Sigmoid colon (tissue), 6 donors: ENCODE measurements at regions not wholly inside any gene's neighbourhood (a gene's known extent, or its start where the extent isn't known, plus 50 kb on each side); places are given as distances from the start of the nearest gene placed in this dataset.
A peak's percentile ranks its signal among the peaks of the same experiment; 100 is the strongest.

Experiments
- DNase-seq: peaks from one replicate; pipeline ENCODE4 v3.0.0-alpha.2; 2019
- H3K27ac ChIP-seq, 4 donors: fragments of 200-600 bp; sonication (generic); one replicate each; pipeline ENCODE4 v1.5.1; 2016 to 2019; ENCODE audit warnings: mild to moderate bottlenecking in 1 of 4
- H3K27me3 ChIP-seq, 3 donors: fragments of 200-600 bp; sonication (generic); one replicate each; pipeline ENCODE4 v1.5.1; 2019; ENCODE audit warnings: mild to moderate bottlenecking in 1 of 3
- H3K36me3 ChIP-seq, 4 donors: fragments of 200-600 bp; sonication (generic); one replicate each; pipeline ENCODE4 v1.5.1; 2016 to 2019
- H3K4me1 ChIP-seq, 4 donors: fragments of 200-600 bp; sonication (generic); one replicate each; pipeline ENCODE4 v1.5.1; 2017 to 2019
- H3K4me3 ChIP-seq, 4 donors: fragments of 200-600 bp; sonication (generic); one replicate each; pipeline ENCODE4 v1.5.1; 2017 to 2019; ENCODE audit warnings: mild to moderate bottlenecking in 2 of 4, moderate library complexity in 1 of 4
- H3K9me3 ChIP-seq, 4 donors: fragments of 200-600 bp in 3 of 4; sonication (generic) in 3 of 4; one replicate each; pipeline versions ENCODE4 v1.5.1 to v1.6.1; 2013 to 2019
- CTCF ChIP-seq, 4 experiments: fragments of 450-650 bp in 3 of 4; fragments of 200-600 bp in 1 of 4; IDR thresholded peaks; one replicate each; pipeline ENCODE4 v1.5.1; 2016 to 2019; ENCODE audit warnings: antibody characterized with exemption in 4 of 4, mild to moderate bottlenecking in 3 of 4, moderate library complexity in 2 of 4
- EP300 ChIP-seq, 4 donors: sonication (generic); formaldehyde crosslinking; IDR thresholded peaks; one replicate each; pipeline ENCODE4 v1.6.1; 2017; ENCODE audit warnings: antibody characterized with exemption in 4 of 4
- POLR2A ChIP-seq, 2 donors: fragments of 450-650 bp; IDR thresholded peaks; one replicate each; pipeline ENCODE4 v1.6.1; 2016; ENCODE audit warnings: antibody characterized with exemption in 2 of 2, mild to moderate bottlenecking in 2 of 2, moderate library complexity in 2 of 2
- POLR2AphosphoS5 ChIP-seq, 4 donors: sonication (generic); formaldehyde crosslinking; IDR thresholded peaks; one replicate each; pipeline ENCODE4 v1.6.1; 2017; ENCODE audit warnings: antibody characterized with exemption in 4 of 4
- WGBS, 2 donors: extraction: QIAGEN DNeasy Blood & Tissue Kit; methylation state at CpG; one replicate each; pipeline ENCODE4 v1.1.7; 2013; 5-methylcytosine and 5-hydroxymethylcytosine counted together
- intact Hi-C: fragments of 100-400 bp; cut with DNase I; formaldehyde crosslinking; loops from one replicate; pipeline ENCODE4 v1.15.1; 2023
- donor health status: healthy with polysubstance abuse.
- donor health status: healthy.

GRCh38 chr9:21546949-21547348, 64.8 kb upstream of the IFNE start:
- WGBS, 2 donors = 76 to 92% methylated on average over 1 of the region's 1 CpG

GRCh38 chr9:21549251-21549765, 67.2 kb upstream of the IFNE start:
- H3K27me3 ChIP-seq = no peaks in the 10 kb centered on the region
- no peaks in the 10 kb centered on the region for H3K9me3 ChIP-seq
- peaks cover 0 to 8% (median 2%) of the 10 kb centered on the region in 4 donors for H3K4me1 ChIP-seq
- WGBS, 2 donors = 8 to 50% methylated on average over 9 of the region's 9 CpGs
- H3K36me3 ChIP-seq = no peaks in the 10 kb centered on the region
- H3K4me3 ChIP-seq = no peak overlapping the region
- DNase-seq = no peak
- intact Hi-C loops = no loop called here
- H3K27ac ChIP-seq = no peak overlapping the region
- peak in 1 of 4 donors; percentile 14 for TF ChIP-seq POLR2AphosphoS5 (IDR thresholded peaks at IDR 0.05)
- TF ChIP-seq CTCF (IDR thresholded peaks at IDR 0.05) = no peak

More at GRCh38 chr9:21546949-21547348, 64.8 kb upstream of the IFNE start:
- Histone ChIP-seq H3K27me3 (no peaks in the 10 kb centered on the region), H3K36me3 (no peaks in the 10 kb centered on the region), H3K4me3 (no peak overlapping the region), H3K27ac (no peak overlapping the region), H3K4me1 (peaks cover 0 to 8% (median 2%) of the 10 kb centered on the region in 4 donors), H3K9me3 (no peaks in the 10 kb centered on the region)
- DNase-seq = no peak
- no peak for TF ChIP-seq POLR2A (IDR thresholded peaks at IDR 0.05)
- TF ChIP-seq EP300 (IDR thresholded peaks at IDR 0.05) = no peak
- no peak for TF ChIP-seq POLR2AphosphoS5 (IDR thresholded peaks at IDR 0.05)
- no peak for TF ChIP-seq CTCF (IDR thresholded peaks at IDR 0.05)
- intact Hi-C loops = no loop called here

DNA sequence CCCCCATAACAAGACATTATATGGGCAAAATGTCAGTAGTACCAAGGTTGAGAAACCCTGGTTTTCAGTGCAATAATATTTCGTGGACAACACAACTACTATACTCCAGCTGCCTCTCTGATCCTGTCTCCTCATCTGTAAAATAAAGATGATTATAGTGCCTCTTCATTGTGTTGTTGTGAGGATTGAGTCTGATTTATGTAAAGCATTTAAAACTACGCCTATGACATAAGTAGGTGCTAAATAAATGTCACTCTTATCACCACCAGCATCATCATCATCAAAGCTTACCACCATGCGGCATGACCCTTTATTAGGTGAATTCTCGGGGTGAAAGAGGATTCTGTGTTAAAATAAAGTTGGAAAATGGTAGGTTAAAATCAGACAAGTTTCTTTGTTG, 67.8 kb upstream of the IFNE start:
- TF ChIP-seq POLR2A (IDR thresholded peaks at IDR 0.05) = no peak
- no peak for TF ChIP-seq EP300 (IDR thresholded peaks at IDR 0.05)
- TF ChIP-seq CTCF (IDR thresholded peaks at IDR 0.05) = no peak
- TF ChIP-seq POLR2AphosphoS5 (IDR thresholded peaks at IDR 0.05) = no peak
- WGBS, 2 donors = 55 to 80% methylated on average over 4 of the region's 4 CpGs
- peaks cover 0 to 8% (median 2%) of the 10 kb centered on the region in 4 donors for H3K4me1 ChIP-seq
- no peaks in the 10 kb centered on the region for H3K27me3 ChIP-seq
- H3K27ac ChIP-seq = no peak overlapping the region
- H3K4me3 ChIP-seq = no peak overlapping the region
- H3K9me3 ChIP-seq = no peaks in the 10 kb centered on the region
- intact Hi-C loops = no loop called here
- DNase-seq = no peak
- H3K36me3 ChIP-seq = no peaks in the 10 kb centered on the region

DNA sequence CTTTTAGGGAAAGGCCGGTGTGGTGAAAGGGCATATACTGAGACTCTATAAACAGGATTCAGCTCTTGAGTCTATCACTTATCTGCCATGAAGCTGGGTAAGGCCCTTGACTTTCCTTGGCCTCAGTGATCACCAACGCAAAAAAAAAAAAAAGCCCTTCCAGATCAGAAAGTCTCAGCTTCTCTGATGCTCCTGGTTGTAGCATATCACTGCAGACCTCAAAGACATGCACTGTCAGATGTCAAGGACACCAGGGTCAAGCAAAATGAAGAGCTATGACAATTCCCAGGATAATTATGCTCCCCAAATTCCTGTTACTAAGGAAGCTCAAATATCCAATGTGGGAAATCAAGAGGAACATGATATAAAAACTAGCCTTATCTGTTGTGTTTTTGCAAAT, 68.3 kb upstream of the IFNE start:
- no peaks in the 10 kb centered on the region for H3K9me3 ChIP-seq
- DNase-seq = no peak
- intact Hi-C loops = no loop called here
- H3K4me1 ChIP-seq = peaks cover 0 to 8% (median 2%) of the 10 kb centered on the region in 4 donors
- TF ChIP-seq CTCF (IDR thresholded peaks at IDR 0.05) = no peak
- TF ChIP-seq POLR2A (IDR thresholded peaks at IDR 0.05) = no peak
- no peak for TF ChIP-seq POLR2AphosphoS5 (IDR thresholded peaks at IDR 0.05)
- TF ChIP-seq EP300 (IDR thresholded peaks at IDR 0.05) = no peak
- H3K4me3 ChIP-seq = no peak overlapping the region
- 86 to 91% methylated on average over 2 of the region's 2 CpGs for WGBS, 2 donors
- peaks cover 0 to 3% (median 0%) of the 10 kb centered on the region in 3 donors for H3K27me3 ChIP-seq
- no peaks in the 10 kb centered on the region for H3K36me3 ChIP-seq
- no peak overlapping the region for H3K27ac ChIP-seq

- no peak for TF ChIP-seq POLR2A (IDR thresholded peaks at IDR 0.05)
- TF ChIP-seq CTCF (IDR thresholded peaks at IDR 0.05) = no peak
- no peak for TF ChIP-seq EP300 (IDR thresholded peaks at IDR 0.05)
- no peak for TF ChIP-seq POLR2AphosphoS5 (IDR thresholded peaks at IDR 0.05)
- intact Hi-C loops = no loop called here
- H3K36me3 ChIP-seq = no peaks in the 10 kb centered on the region
- no peak overlapping the region for H3K4me3 ChIP-seq
- peaks cover 0 to 8% (median 2%) of the 10 kb centered on the region in 4 donors for H3K4me1 ChIP-seq
- DNase-seq = no peak
- H3K9me3 ChIP-seq = no peaks in the 10 kb centered on the region
- H3K27me3 ChIP-seq = peaks cover 0 to 13% (median 8%) of the 10 kb centered on the region in 3 donors
- H3K27ac ChIP-seq = no peak overlapping the region
- WGBS, 2 donors = 50 to 63% methylated on average over 2 of the region's 2 CpGs
These were observed 69.3 kb upstream of the IFNE start for GRCh38 chr9:21551401-21551800.
